PC-3 (cell line): ENCODE measurements at regions not wholly inside any gene's neighbourhood (a gene's known extent, or its start where the extent isn't known, plus 50 kb on each side); places are given as distances from the start of the nearest gene placed in this dataset.

Experiments
- EZH2 ChIP-seq: fragments of 300-600 bp; sonication (generic); IDR thresholded peaks from one replicate; pipeline ENCODE4 v1.6.1; 2017; ENCODE audit warnings: antibody characterized with exemption, mild to moderate bottlenecking, low read length; ENCODE audit not compliant: unreplicated experiment
- EZH2phosphoT487 ChIP-seq: fragments of 300-600 bp; sonication (generic); IDR thresholded peaks from 2 replicates; pipeline ENCODE4 v1.6.1; 2018; ENCODE audit warnings: mild to moderate bottlenecking, antibody characterized with exemption, low read length, borderline replicate concordance
- TF ChIP-seq, protein P1 (sequence below): fragments of 300-600 bp; sonication (generic); conservative IDR thresholded peaks from 2 replicates; pipeline ENCODE4 v1.5.1; 2017; ENCODE audit warnings: antibody characterized with exemption, low read depth, mild to moderate bottlenecking, low read length

DNA sequence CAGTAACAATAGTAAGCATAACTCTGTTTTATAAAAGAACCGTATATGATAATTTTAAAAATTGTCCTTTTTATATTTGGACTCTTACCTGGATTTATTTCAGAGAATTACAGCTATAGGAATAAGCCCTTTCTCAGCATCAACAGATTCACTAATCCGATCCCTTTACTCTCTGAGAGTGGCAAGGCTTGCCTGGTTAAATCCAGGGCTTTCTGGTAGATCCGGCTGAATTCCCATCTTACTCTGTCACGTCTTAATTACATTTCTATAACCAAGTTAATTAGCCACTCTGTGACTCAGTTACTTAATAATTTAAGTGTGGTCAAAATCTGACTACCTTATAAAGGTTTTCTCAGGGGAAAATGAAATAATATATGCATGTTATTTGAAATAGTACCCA is 294.7 kb downstream of the FRK start:
- TF ChIP-seq EZH2 (no peak), EZH2phosphoT487 (no peak)
- TF ChIP-seq, protein P1, sequence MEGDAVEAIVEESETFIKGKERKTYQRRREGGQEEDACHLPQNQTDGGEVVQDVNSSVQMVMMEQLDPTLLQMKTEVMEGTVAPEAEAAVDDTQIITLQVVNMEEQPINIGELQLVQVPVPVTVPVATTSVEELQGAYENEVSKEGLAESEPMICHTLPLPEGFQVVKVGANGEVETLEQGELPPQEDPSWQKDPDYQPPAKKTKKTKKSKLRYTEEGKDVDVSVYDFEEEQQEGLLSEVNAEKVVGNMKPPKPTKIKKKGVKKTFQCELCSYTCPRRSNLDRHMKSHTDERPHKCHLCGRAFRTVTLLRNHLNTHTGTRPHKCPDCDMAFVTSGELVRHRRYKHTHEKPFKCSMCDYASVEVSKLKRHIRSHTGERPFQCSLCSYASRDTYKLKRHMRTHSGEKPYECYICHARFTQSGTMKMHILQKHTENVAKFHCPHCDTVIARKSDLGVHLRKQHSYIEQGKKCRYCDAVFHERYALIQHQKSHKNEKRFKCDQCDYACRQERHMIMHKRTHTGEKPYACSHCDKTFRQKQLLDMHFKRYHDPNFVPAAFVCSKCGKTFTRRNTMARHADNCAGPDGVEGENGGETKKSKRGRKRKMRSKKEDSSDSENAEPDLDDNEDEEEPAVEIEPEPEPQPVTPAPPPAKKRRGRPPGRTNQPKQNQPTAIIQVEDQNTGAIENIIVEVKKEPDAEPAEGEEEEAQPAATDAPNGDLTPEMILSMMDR: no peak
